ENCODE measurements at regions not wholly inside any gene's neighbourhood (a gene's known extent, or its start where the extent isn't known, plus 50 kb on each side); places are given as distances from the start of the nearest gene placed in this dataset.

DNA sequence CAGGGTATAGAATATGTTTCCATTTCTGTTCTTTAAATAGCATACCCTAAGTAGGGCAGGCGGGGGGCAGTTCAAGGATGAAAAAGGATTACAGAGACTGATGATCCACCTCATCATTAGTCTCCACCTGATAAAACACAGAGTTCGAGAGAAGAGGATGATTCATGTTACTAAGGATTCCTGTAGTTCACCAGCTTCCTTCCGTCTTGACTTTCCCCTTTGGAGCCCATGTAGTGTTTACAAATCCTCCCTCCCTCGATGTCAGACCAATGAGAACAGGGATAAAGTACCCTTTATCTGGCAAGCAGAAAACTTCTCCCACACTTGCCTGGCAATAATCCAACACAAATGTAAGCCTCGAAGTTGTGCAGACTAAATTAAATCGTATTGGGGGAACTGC, 526.3 kb upstream of the FAM241A start:
- TF ChIP-seq YY1 (IDR thresholded peaks at IDR 0.05; ENCODE audit: insufficient read depth, insufficient read length), result no peak
- no peak for TF ChIP-seq ZNF274 (IDR thresholded peaks at IDR 0.05; ENCODE audit: low read depth, low read length)

All from NT2/D1 (cell line).